ENCODE measurements at regions not wholly inside any gene's neighbourhood (a gene's known extent, or its start where the extent isn't known, plus 50 kb on each side); places are given as distances from the start of the nearest gene placed in this dataset.

DNA sequence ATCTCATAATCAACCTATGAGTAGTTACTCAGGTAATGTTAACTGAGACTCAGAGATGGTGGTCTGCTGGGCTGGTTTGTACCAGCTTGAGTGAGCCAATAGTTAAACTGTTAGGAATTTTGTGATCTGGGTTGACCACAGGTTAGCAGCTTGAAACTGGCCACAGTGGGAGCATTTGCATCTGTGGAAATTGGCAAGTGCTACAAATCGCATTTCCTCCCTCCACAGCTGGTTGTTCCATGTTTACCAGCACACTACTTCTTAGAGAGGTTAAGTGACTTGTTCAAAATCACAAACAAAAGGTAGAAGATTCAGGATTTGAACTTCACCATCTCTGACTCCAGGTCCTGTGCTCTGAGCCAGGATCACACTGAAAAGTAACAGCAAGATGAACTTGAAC, 446.9 kb upstream of the CLINT1 start:
- Histone ChIP-seq H3K9me3 (no peaks in the 10 kb centered on the region), H3K27me3 (no peaks in the 10 kb centered on the region), H3K27ac (no peak overlapping the region), H3K36me3 (no peaks in the 10 kb centered on the region), H3K9ac (ENCODE audit: low read depth in 2 of 2, low read length in 2 of 2) (no peak overlapping the region), H3K4me3 (no peak overlapping the region), H3K4me1 (no peaks in the 10 kb centered on the region)
- no peak for DNase-seq
- intact Hi-C loops (cut with DNase I) = no loop called here
- TF ChIP-seq, protein P1, sequence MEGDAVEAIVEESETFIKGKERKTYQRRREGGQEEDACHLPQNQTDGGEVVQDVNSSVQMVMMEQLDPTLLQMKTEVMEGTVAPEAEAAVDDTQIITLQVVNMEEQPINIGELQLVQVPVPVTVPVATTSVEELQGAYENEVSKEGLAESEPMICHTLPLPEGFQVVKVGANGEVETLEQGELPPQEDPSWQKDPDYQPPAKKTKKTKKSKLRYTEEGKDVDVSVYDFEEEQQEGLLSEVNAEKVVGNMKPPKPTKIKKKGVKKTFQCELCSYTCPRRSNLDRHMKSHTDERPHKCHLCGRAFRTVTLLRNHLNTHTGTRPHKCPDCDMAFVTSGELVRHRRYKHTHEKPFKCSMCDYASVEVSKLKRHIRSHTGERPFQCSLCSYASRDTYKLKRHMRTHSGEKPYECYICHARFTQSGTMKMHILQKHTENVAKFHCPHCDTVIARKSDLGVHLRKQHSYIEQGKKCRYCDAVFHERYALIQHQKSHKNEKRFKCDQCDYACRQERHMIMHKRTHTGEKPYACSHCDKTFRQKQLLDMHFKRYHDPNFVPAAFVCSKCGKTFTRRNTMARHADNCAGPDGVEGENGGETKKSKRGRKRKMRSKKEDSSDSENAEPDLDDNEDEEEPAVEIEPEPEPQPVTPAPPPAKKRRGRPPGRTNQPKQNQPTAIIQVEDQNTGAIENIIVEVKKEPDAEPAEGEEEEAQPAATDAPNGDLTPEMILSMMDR (IDR thresholded peaks at IDR 0.05) = no peak

DNA sequence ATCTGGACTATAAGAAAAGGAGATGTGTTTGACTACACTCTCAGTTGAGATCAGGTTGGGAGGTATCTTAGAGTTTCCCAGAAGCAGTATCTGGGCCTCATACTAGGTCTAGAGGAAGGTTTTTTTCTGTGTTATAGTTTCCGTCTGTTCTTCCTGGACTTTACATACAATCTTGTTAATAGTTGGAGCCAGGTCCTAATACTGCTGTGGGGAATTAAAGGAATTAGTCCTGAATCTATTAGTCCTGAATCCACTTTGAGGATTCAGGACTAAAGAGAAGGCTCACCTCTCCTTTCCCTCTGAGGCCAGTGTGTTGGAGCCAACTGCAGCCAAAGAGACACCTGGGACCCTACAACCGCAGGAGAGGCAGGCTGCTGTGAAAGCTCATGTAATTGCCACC, 445.7 kb upstream of the CLINT1 start:
- Histone ChIP-seq H3K4me3 (no peak overlapping the region), H3K27ac (no peak overlapping the region), H3K4me1 (no peaks in the 10 kb centered on the region), H3K9ac (ENCODE audit: low read depth in 2 of 2, low read length in 2 of 2) (no peak overlapping the region), H3K9me3 (no peaks in the 10 kb centered on the region), H3K36me3 (no peaks in the 10 kb centered on the region), H3K27me3 (no peaks in the 10 kb centered on the region)
- DNase-seq = no peak
- intact Hi-C loops (cut with DNase I) = no loop called here
- TF ChIP-seq, protein P1 (IDR thresholded peaks at IDR 0.05) = no peak

DNA sequence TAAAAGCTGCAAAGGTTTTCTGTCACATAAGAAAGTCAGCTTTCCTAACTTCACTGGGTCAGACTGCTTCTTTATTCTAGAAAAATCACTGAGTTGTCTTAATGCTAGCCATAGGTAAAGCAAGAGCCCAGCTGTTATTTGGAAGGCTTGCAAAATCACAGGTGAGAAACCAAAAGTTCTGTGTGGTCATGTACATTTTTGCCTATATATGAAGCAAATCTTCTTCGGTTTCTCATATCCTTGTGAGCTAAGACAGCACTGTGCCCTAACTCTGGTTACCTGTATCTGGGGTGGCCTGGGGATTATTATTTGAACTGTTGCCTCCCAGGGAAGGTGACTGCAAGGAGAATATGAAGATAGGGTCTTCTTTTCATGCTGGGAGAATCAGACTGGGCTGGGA, 444.9 kb upstream of the CLINT1 start:
- TF ChIP-seq, protein P1 (IDR thresholded peaks at IDR 0.05) = no peak
- H3K4me1 ChIP-seq = no peaks in the 10 kb centered on the region
- no peak for DNase-seq

DNA sequence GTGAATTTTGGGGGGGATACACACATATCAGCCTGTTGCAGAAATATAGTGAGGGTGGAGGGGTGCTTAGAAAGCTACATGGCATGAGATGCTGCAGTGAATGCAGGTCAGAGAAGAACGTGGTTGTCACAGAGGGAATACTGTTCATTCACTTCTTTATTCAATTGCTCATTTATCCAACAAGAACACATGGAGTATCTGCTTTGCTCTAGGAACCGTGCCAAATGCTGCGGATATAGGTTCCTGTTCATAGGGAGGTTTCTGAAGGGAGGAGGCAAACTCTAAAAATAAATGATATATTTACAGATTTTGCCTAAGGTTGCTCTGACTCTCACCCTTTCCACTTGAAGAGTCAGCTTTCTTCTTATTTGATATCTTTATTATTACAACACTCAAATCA, 444.3 kb upstream of the CLINT1 start:
- Histone ChIP-seq H3K9ac (ENCODE audit: low read depth in 2 of 2, low read length in 2 of 2) (no peak overlapping the region), H3K27ac (no peak overlapping the region), H3K36me3 (no peaks in the 10 kb centered on the region), H3K4me1 (no peaks in the 10 kb centered on the region), H3K4me3 (no peak overlapping the region), H3K27me3 (no peaks in the 10 kb centered on the region), H3K9me3 (no peaks in the 10 kb centered on the region)
- TF ChIP-seq, protein P1 (IDR thresholded peaks at IDR 0.05) = no peak
- intact Hi-C loops (cut with DNase I) = no loop called here
- DNase-seq = no peak

More for the DNA sequence above, 444.9 kb upstream of the CLINT1 start:
- intact Hi-C loops (cut with DNase I) = no loop called here
- Histone ChIP-seq H3K27ac (no peak overlapping the region), H3K36me3 (no peaks in the 10 kb centered on the region), H3K9ac (ENCODE audit: low read depth in 2 of 2, low read length in 2 of 2) (no peak overlapping the region), H3K27me3 (no peaks in the 10 kb centered on the region), H3K4me3 (no peak overlapping the region), H3K9me3 (no peaks in the 10 kb centered on the region)

DNA sequence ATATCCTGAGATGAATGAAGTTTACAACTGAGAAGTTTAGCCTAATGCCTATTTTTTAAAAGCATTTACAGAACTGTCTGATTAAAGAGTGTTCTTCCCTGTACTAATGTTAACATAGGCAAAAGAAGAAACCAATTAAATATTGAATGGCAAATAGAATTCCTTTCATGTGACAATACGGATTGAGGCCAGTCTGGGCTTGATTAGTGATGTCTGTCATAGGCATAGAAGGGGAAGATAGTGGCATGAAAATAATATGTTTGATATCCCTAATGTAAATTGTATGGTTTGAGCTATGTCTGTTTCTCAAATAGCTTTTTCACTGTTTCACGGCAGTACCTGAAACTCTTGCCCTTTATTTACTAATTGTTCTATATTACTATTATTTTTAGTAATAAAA, 443.1 kb upstream of the CLINT1 start:
- TF ChIP-seq, protein P1 (IDR thresholded peaks at IDR 0.05) = no peak
- intact Hi-C loops (cut with DNase I) = no loop called here
- Histone ChIP-seq H3K27me3 (no peaks in the 10 kb centered on the region), H3K27ac (no peak overlapping the region), H3K4me3 (no peak overlapping the region), H3K4me1 (no peaks in the 10 kb centered on the region), H3K9me3 (no peaks in the 10 kb centered on the region), H3K36me3 (no peaks in the 10 kb centered on the region), H3K9ac (ENCODE audit: low read depth in 2 of 2, low read length in 2 of 2) (no peak overlapping the region)
- DNase-seq = no peak

DNA sequence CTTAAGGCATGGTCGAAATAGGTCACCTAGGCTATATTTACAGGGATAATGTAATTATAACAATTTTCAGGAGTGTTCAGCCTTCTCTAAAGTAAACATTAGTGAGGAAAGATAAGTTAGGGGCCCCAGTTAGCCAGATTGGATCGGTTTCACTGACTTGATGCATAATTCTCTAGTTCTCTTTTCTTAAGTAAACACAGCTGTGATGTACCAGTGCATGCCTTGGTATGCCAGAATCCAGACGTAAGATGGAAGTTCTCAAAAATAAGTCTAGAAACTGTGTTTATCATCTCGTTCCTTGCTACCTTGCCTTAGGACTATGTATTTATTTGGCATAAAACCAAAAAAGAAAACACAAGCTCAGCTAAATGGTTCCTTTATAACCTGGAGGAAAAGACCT, 442.2 kb upstream of the CLINT1 start:
- Histone ChIP-seq H3K4me1 (no peaks in the 10 kb centered on the region), H3K36me3 (no peaks in the 10 kb centered on the region), H3K9me3 (no peaks in the 10 kb centered on the region), H3K9ac (ENCODE audit: low read depth in 2 of 2, low read length in 2 of 2) (no peak overlapping the region), H3K4me3 (no peak overlapping the region), H3K27ac (no peak overlapping the region), H3K27me3 (no peaks in the 10 kb centered on the region)
- TF ChIP-seq, protein P1 (IDR thresholded peaks at IDR 0.05) = no peak
- no peak for DNase-seq
- intact Hi-C loops (cut with DNase I) = no loop called here

All from colonic mucosa (tissue), 4 donors.